HepG2 (cell line): ENCODE measurements at regions not wholly inside any gene's neighbourhood (a gene's known extent, or its start where the extent isn't known, plus 50 kb on each side); places are given as distances from the start of the nearest gene placed in this dataset.
A peak's percentile ranks its signal among the peaks of the same experiment; 100 is the strongest.

Source experiments
- ATAC-seq: fragments of 200-7000 bp; cut with Tn5 transposase; 3 replicates; pipeline ENCODE4 v1.9.1; 2020; ENCODE audit warnings: mild to moderate bottlenecking, moderate library complexity
- BruUV-seq: library from RNA; stranded (reverse); fragments of 400-500 nt; replicated peaks from 2 replicates; lab custom pipeline; 2021; lab: Mats Ljungman, UMichigan
- CTCF ChIA-PET: fragments of 300-600 bp; formaldehyde crosslinking; extraction: SDS; loops from one replicate; lab custom pipeline; 2021; ENCODE audit warnings: low total read pairs, inconsistent platforms, low intra/inter-chr PET ratio; lab: Yijun Ruan, JAX
- POLR2A ChIA-PET: fragments of 350-600 bp; sonication (Branson Sonifier 250); formaldehyde crosslinking; loops from one replicate; lab custom pipeline; 2020; ENCODE audit warnings: antibody characterized with exemption, inconsistent platforms; lab: Yijun Ruan, JAX
- DNase-seq: peaks from one replicate; pipeline ENCODE4 v3.0.0-alpha.2; 2015; ENCODE audit warnings: low spot score
- FAIRE-seq: peaks from 3 replicates; lab custom pipeline; 2011; peaks lifted over from hg19 to GRCh38; lab: Jason Lieb, UNC
- H2AFZ ChIP-seq: one replicate; pipeline ENCODE4 v1.6.1; 2011; ENCODE audit warnings: low read length, inconsistent platforms
- H3K27ac ChIP-seq: fragments of 300-600 bp; 3 replicates; pipeline ENCODE4 v1.8.0; 2011; ENCODE audit warnings: mixed run types, mild to moderate bottlenecking, mixed read lengths, low read length, inconsistent platforms; ENCODE audit not compliant: insufficient read depth; ENCODE audit errors: extremely low read length
- H3K27me3 ChIP-seq, 2 experiments: fragments of 200-600 bp in 1 of 2; 2 replicates in 1 of 2; 3 replicates in 1 of 2; pipeline versions ENCODE4 v1.6.0 to v1.8.0; 2011; ENCODE audit warnings: low read length in 2 of 2, mild to moderate bottlenecking in 2 of 2, moderate library complexity in 2 of 2, inconsistent platforms in 1 of 2; ENCODE audit not compliant: insufficient read depth in 2 of 2, control insufficient read depth in 1 of 2
- H3K36me3 ChIP-seq, 2 experiments: fragments of 200-600 bp in 1 of 2; replicated peaks in 1 of 2; 2 replicates in 1 of 2; 3 replicates in 1 of 2; pipeline versions ENCODE4 v1.5.1 to v1.8.0; 2011; ENCODE audit warnings: low read length in 2 of 2, inconsistent platforms in 1 of 2; ENCODE audit not compliant: insufficient read depth in 2 of 2, control insufficient read depth in 1 of 2
- H3K4me1 ChIP-seq: 2 replicates; pipeline ENCODE4 v1.5.1; 2012; ENCODE audit warnings: low read length, inconsistent platforms; ENCODE audit not compliant: insufficient read depth
- H3K4me2 ChIP-seq: 2 replicates; pipeline ENCODE4 v1.6.0; 2011; ENCODE audit warnings: low read depth, low read length, inconsistent platforms
- H3K4me3 ChIP-seq, 3 experiments: fragments of 200-600 bp in 1 of 3; sonication (generic), shearing (Covaris generic) in 1 of 3; replicated peaks in 1 of 3; 2 replicates each; pipeline ENCODE4 v1.5.1; 2011 to 2016; ENCODE audit warnings: low read length in 3 of 3, inconsistent platforms in 2 of 3, low read depth in 2 of 3, mild to moderate bottlenecking in 2 of 3, control low read depth in 1 of 3, mixed read lengths in 1 of 3; ENCODE audit not compliant: insufficient read depth in 1 of 3
- H3K79me2 ChIP-seq: one replicate; pipeline ENCODE4 v1.6.1; 2011; ENCODE audit warnings: low read length, inconsistent platforms; ENCODE audit not compliant: insufficient read depth
- H3K9ac ChIP-seq: 2 replicates; pipeline ENCODE4 v1.6.0; 2011; ENCODE audit warnings: mild to moderate bottlenecking, low read depth, low read length, inconsistent platforms; ENCODE audit not compliant: insufficient read depth
- H3K9me3 ChIP-seq: 2 replicates; pipeline ENCODE4 v1.5.1; 2012; ENCODE audit warnings: mild to moderate bottlenecking, low read length
- H4K20me1 ChIP-seq: 2 replicates; pipeline ENCODE4 v1.6.0; 2011; ENCODE audit warnings: inconsistent platforms, mild to moderate bottlenecking, low read length, moderate library complexity; ENCODE audit not compliant: insufficient read depth
- ARNTL ChIP-seq: sonication (generic); formaldehyde crosslinking; IDR thresholded peaks from 2 replicates; pipeline ENCODE4 v1.4.0; 2020; ENCODE audit warnings: mild to moderate bottlenecking, missing genetic modification reagents
- ATM ChIP-seq: fragments of 450-650 bp; IDR thresholded peaks from 2 replicates; pipeline ENCODE4 v1.7.1; 2017; ENCODE audit warnings: mild to moderate bottlenecking, borderline replicate concordance
- CCDC6 ChIP-seq: sonication (generic); formaldehyde crosslinking; IDR thresholded peaks from 2 replicates; pipeline ENCODE4 v1.8.1; 2022; ENCODE audit warnings: mild to moderate bottlenecking, missing genetic modification reagents, moderate library complexity
- GATAD2A ChIP-seq: IDR thresholded peaks from 2 replicates; pipeline ENCODE4 v1.6.1; 2016
- ISX ChIP-seq: sonication (generic); formaldehyde crosslinking; conservative IDR thresholded peaks from 2 replicates; pipeline ENCODE4 v1.5.0; 2020; ENCODE audit warnings: missing genetic modification reagents
- KLF9 ChIP-seq: IDR thresholded peaks from 2 replicates; pipeline ENCODE4 v1.6.1; 2016; ENCODE audit warnings: low read depth
- MAFF ChIP-seq: IDR thresholded peaks from 2 replicates; pipeline ENCODE4 v1.6.1; 2011; ENCODE audit warnings: low read depth, low read length, improper control_type of control experiment
- MAFK ChIP-seq, 2 experiments: IDR thresholded peaks in 1 of 2; conservative IDR thresholded peaks in 1 of 2; 2 replicates each; pipeline ENCODE4 v1.6.1; 2011; ENCODE audit warnings: improper control_type of control experiment in 2 of 2, low read length in 2 of 2
- NFE2 ChIP-seq: sonication (generic); formaldehyde crosslinking; IDR thresholded peaks from 2 replicates; pipeline ENCODE4 v1.4.0; 2020; ENCODE audit warnings: missing genetic modification reagents
- ZNF34 ChIP-seq: sonication (generic); formaldehyde crosslinking; IDR thresholded peaks from 2 replicates; pipeline ENCODE4 v1.4.0; 2020; ENCODE audit warnings: mild to moderate bottlenecking, missing genetic modification reagents, borderline replicate concordance
- ZNF709 ChIP-seq: sonication (generic); formaldehyde crosslinking; IDR thresholded peaks from 2 replicates; pipeline ENCODE4 v1.5.0; 2020; ENCODE audit warnings: mild to moderate bottlenecking, missing genetic modification reagents
- WGBS: methylation state at CpG from one replicate; pipeline ENCODE4 v1.1.6; 2017; ENCODE audit warnings: low lambda C conversion rate; 5-methylcytosine and 5-hydroxymethylcytosine counted together
- in situ Hi-C: cut with HindIII; loops from 2 replicates; pipeline ENCODE4 v1.10.0; 2017; ENCODE audit warnings: low pct_unique_long_range_greater_than_20kb; ENCODE audit not compliant: extremely low pct_ligation_motif_present
- intact Hi-C: fragments of 100-400 bp; cut with micrococcal nuclease; formaldehyde crosslinking; loops from one replicate; pipeline ENCODE4 v1.10.0; 2022; ENCODE audit not compliant: unreplicated experiment
- TF ChIP-seq, protein P1 (sequence below): sonication (generic); formaldehyde crosslinking; conservative IDR thresholded peaks from 2 replicates; pipeline ENCODE4 v1.4.0; 2020; ENCODE audit warnings: missing genetic modification reagents
- TF ChIP-seq, protein P2 (sequence below), 2 experiments: sonication (generic) in 1 of 2; formaldehyde crosslinking in 1 of 2; IDR thresholded peaks; 2 replicates each; pipeline versions ENCODE4 v1.4.0 to v1.6.1; 2018 to 2020; ENCODE audit warnings: missing genetic modification reagents in 2 of 2, borderline replicate concordance in 1 of 2, low read depth in 1 of 2, mild to moderate bottlenecking in 1 of 2, missing biosample characterization in 1 of 2
- TF ChIP-seq, protein P3 (sequence below): sonication (generic); formaldehyde crosslinking; conservative IDR thresholded peaks from 2 replicates; pipeline ENCODE4 v1.8.1; 2023; ENCODE audit warnings: missing genetic modification reagents
- TF ChIP-seq, protein P4 (sequence below): sonication (generic); formaldehyde crosslinking; IDR thresholded peaks from 2 replicates; pipeline ENCODE4 v1.5.1; 2020; ENCODE audit warnings: mild to moderate bottlenecking, missing genetic modification reagents, moderate library complexity

DNA sequence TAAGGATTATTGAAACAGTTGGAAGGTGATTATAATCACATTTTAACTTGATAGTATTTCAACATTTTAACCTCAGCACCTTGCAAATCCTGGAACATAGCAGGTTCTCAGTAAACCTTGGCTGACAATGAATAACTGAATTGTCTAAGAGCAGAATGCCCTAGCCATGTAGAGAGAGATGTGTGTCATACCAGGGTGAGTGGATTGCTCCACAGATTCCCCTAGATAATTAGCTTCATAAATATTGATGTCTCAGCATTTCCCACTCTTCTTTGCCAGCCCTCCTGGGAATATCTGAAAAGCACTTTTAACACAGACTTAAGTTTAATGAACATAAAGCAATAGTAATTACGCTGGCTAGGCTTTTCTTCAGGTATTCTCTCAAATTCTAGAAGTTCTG is 363.5 kb downstream of the MAN2A1 start:
- 81% methylated on average over 1 of the region's 1 CpG for WGBS
- Histone ChIP-seq H3K4me2 (no peak overlapping the region), H3K27ac (no peak overlapping the region), H4K20me1 (no peaks in the 10 kb centered on the region), H3K27me3 (no peaks in the 10 kb centered on the region), H3K79me2 (no peaks in the 10 kb centered on the region), H3K4me1 (no peaks in the 10 kb centered on the region), H3K36me3 (no peaks in the 10 kb centered on the region), H3K9ac (no peak overlapping the region), H3K9me3 (no peaks in the 10 kb centered on the region), H2AFZ (no peak overlapping the region), H3K4me3 (no peak overlapping the region)
- no TSS peak for BruUV-seq
- ATAC-seq (no peak), DNase-seq (no peak), FAIRE-seq (no peak)
- TF ChIP-seq ISX (no peak), KLF9 (CRISPR knock-in tag) (no peak), NFE2 (no peak), MAFF (peak; percentile 86), CCDC6 (CRISPR knock-in tag) (no peak), ZNF709 (CRISPR knock-in tag) (no peak), GATAD2A (CRISPR knock-in tag) (no peak), ARNTL (CRISPR knock-in tag) (no peak), MAFK (conservative IDR thresholded peaks at IDR 0.05 in 1 of 2, IDR thresholded peaks at IDR 0.05 in 1 of 2; ENCODE audit: low read length in 2 of 2) (peak; percentile 81 to 90), ZNF34 (CRISPR knock-in tag) (no peak), ATM (no peak)
- TF ChIP-seq, protein P1, sequence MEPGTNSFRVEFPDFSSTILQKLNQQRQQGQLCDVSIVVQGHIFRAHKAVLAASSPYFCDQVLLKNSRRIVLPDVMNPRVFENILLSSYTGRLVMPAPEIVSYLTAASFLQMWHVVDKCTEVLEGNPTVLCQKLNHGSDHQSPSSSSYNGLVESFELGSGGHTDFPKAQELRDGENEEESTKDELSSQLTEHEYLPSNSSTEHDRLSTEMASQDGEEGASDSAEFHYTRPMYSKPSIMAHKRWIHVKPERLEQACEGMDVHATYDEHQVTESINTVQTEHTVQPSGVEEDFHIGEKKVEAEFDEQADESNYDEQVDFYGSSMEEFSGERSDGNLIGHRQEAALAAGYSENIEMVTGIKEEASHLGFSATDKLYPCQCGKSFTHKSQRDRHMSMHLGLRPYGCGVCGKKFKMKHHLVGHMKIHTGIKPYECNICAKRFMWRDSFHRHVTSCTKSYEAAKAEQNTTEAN (CRISPR knock-in tag): no peak
- TF ChIP-seq, protein P2, sequence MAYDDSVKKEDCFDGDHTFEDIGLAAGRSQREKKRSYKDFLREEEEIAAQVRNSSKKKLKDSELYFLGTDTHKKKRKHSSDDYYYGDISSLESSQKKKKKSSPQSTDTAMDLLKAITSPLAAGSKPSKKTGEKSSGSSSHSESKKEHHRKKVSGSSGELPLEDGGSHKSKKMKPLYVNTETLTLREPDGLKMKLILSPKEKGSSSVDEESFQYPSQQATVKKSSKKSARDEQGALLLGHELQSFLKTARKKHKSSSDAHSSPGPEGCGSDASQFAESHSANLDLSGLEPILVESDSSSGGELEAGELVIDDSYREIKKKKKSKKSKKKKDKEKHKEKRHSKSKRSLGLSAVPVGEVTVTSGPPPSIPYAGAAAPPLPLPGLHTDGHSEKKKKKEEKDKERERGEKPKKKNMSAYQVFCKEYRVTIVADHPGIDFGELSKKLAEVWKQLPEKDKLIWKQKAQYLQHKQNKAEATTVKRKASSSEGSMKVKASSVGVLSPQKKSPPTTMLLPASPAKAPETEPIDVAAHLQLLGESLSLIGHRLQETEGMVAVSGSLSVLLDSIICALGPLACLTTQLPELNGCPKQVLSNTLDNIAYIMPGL (CRISPR knock-in tag; IDR thresholded peaks at IDR 0.05; ENCODE audit: borderline replicate concordance in 1 of 2, low read depth in 1 of 2): no peak
- TF ChIP-seq, protein P3, sequence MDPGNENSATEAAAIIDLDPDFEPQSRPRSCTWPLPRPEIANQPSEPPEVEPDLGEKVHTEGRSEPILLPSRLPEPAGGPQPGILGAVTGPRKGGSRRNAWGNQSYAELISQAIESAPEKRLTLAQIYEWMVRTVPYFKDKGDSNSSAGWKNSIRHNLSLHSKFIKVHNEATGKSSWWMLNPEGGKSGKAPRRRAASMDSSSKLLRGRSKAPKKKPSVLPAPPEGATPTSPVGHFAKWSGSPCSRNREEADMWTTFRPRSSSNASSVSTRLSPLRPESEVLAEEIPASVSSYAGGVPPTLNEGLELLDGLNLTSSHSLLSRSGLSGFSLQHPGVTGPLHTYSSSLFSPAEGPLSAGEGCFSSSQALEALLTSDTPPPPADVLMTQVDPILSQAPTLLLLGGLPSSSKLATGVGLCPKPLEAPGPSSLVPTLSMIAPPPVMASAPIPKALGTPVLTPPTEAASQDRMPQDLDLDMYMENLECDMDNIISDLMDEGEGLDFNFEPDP (CRISPR knock-in tag): no peak
- TF ChIP-seq, protein P4, sequence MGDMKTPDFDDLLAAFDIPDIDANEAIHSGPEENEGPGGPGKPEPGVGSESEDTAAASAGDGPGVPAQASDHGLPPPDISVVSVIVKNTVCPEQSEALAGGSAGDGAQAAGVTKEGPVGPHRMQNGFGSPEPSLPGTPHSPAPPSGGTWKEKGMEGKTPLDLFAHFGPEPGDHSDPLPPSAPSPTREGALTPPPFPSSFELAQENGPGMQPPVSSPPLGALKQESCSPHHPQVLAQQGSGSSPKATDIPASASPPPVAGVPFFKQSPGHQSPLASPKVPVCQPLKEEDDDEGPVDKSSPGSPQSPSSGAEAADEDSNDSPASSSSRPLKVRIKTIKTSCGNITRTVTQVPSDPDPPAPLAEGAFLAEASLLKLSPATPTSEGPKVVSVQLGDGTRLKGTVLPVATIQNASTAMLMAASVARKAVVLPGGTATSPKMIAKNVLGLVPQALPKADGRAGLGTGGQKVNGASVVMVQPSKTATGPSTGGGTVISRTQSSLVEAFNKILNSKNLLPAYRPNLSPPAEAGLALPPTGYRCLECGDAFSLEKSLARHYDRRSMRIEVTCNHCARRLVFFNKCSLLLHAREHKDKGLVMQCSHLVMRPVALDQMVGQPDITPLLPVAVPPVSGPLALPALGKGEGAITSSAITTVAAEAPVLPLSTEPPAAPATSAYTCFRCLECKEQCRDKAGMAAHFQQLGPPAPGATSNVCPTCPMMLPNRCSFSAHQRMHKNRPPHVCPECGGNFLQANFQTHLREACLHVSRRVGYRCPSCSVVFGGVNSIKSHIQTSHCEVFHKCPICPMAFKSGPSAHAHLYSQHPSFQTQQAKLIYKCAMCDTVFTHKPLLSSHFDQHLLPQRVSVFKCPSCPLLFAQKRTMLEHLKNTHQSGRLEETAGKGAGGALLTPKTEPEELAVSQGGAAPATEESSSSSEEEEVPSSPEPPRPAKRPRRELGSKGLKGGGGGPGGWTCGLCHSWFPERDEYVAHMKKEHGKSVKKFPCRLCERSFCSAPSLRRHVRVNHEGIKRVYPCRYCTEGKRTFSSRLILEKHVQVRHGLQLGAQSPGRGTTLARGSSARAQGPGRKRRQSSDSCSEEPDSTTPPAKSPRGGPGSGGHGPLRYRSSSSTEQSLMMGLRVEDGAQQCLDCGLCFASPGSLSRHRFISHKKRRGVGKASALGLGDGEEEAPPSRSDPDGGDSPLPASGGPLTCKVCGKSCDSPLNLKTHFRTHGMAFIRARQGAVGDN (CRISPR knock-in tag): no peak
- ChIA-PET POLR2A (no interaction called here), CTCF (no interaction called here)
- in situ Hi-C loops (no loop called here), intact Hi-C loops (no loop called here)
